ENCODE measurements at regions not wholly inside any gene's neighbourhood (a gene's known extent, or its start where the extent isn't known, plus 50 kb on each side); places are given as distances from the start of the nearest gene placed in this dataset.

- TF ChIP-seq, protein P1, sequence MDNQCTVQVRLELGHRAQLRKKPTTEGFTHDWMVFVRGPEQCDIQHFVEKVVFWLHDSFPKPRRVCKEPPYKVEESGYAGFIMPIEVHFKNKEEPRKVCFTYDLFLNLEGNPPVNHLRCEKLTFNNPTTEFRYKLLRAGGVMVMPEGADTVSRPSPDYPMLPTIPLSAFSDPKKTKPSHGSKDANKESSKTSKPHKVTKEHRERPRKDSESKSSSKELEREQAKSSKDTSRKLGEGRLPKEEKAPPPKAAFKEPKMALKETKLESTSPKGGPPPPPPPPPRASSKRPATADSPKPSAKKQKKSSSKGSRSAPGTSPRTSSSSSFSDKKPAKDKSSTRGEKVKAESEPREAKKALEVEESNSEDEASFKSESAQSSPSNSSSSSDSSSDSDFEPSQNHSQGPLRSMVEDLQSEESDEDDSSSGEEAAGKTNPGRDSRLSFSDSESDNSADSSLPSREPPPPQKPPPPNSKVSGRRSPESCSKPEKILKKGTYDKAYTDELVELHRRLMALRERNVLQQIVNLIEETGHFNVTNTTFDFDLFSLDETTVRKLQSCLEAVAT (IDR thresholded peaks at IDR 0.05), result no peak
- no peak for TF ChIP-seq NFIC (IDR thresholded peaks at IDR 0.05; ENCODE audit: low read depth, low read length)
- TF ChIP-seq ATF7 (IDR thresholded peaks at IDR 0.05; ENCODE audit: low read depth), result no peak
- TF ChIP-seq NR2C1 (IDR thresholded peaks at IDR 0.05), result no peak
- TF ChIP-seq ESRRA (IDR thresholded peaks at IDR 0.05; ENCODE audit: low read length), result no peak
- no peak for TF ChIP-seq RELA (IDR thresholded peaks at IDR 0.05; ENCODE audit: borderline replicate concordance, partially characterized antibody)
- no peak for TF ChIP-seq TBL1XR1 (IDR thresholded peaks at IDR 0.05; ENCODE audit: low read depth, low read length)
- no peak for TF ChIP-seq RAD21 (IDR thresholded peaks at IDR 0.05; ENCODE audit: insufficient read depth, low read depth, low read length)
- no peak for TF ChIP-seq CUX1 (IDR thresholded peaks at IDR 0.05; ENCODE audit: insufficient replicate concordance, low read depth, low read length)
- TF ChIP-seq POLR2AphosphoS2 (IDR thresholded peaks at IDR 0.05; ENCODE audit: low read depth, low read length), result no peak
- no peak for TF ChIP-seq PRDM15 (CRISPR knock-in tag; IDR thresholded peaks at IDR 0.05)
- TF ChIP-seq PML (IDR thresholded peaks at IDR 0.05; ENCODE audit: low read length), result no peak
- no peak for TF ChIP-seq BCL11A (IDR thresholded peaks at IDR 0.05; ENCODE audit: low read depth, low read length)
- TF ChIP-seq BMI1 (IDR thresholded peaks at IDR 0.05; ENCODE audit: borderline replicate concordance), result no peak
- no peak for TF ChIP-seq IKZF2 (IDR thresholded peaks at IDR 0.05)
- intact Hi-C loops (cut with micrococcal nuclease; ENCODE audit: unreplicated experiment), result no loop called here
- no TSS peak for BruUV-seq (replicated peaks)
- H3K36me3 ChIP-seq (ENCODE audit: control insufficient read depth in 2 of 2, insufficient read depth in 2 of 2, low read length in 1 of 2), result no peaks in the 10 kb centered on the region
- RAD21 ChIA-PET (ENCODE audit: unreplicated experiment), result no interaction called here
- no peak for FAIRE-seq
- no peak overlapping the region for H3K4me2 ChIP-seq (ENCODE audit: control insufficient read depth, insufficient read depth)
- H3K4me3 ChIP-seq, result no peak overlapping the region
- ATAC-seq, result no peak
- SMC1A ChIA-PET (ENCODE audit: uncharacterized antibody, unreplicated experiment), result interaction anchor here (0.9 to 1.0 kb wide), 3 partner anchors 12 to 200 kb away, joined by 3 read pairs; no protein-coding TSS in a partner anchor
- no peak overlapping the region for H2AFZ ChIP-seq (ENCODE audit: control insufficient read depth, low read depth, low read length)
- CTCF ChIA-PET, result interaction anchor here (0.5 to 1.9 kb wide), 4 partner anchors 8 to 115 kb away, joined by 4 to 7 read pairs (median 6); no protein-coding TSS in a partner anchor
- no peaks in the 10 kb centered on the region for H3K27me3 ChIP-seq (replicated peaks in 1 of 2; ENCODE audit: control insufficient read depth in 2 of 2, insufficient read depth in 2 of 2, low read length in 1 of 2)
- no peak overlapping the region for H3K9ac ChIP-seq (ENCODE audit: control insufficient read depth, insufficient read depth, low read length)
- no peak for DNase-seq (ENCODE audit: low read depth, low spot score)
- H3K9me3 ChIP-seq (replicated peaks; ENCODE audit: control insufficient read depth, insufficient read depth, low read length), result no peaks in the 10 kb centered on the region
- POLR2A ChIA-PET, result no interaction called here
- no peaks in the 10 kb centered on the region for H4K20me1 ChIP-seq (ENCODE audit: control insufficient read depth, insufficient read depth)
- in situ Hi-C loops (cut with MboI), result no loop called here
- no peaks in the 10 kb centered on the region for H3K79me2 ChIP-seq (ENCODE audit: control insufficient read depth, insufficient read depth, low read length)
- H3K4me1 ChIP-seq (ENCODE audit: control insufficient read depth, insufficient read depth, low read length), result no peaks in the 10 kb centered on the region
- no peak overlapping the region for H3K27ac ChIP-seq (ENCODE audit: control insufficient read depth, insufficient read depth)
- WGBS (ENCODE audit: insufficient coverage, insufficient replicate concordance, low lambda C conversion rate, missing lambda C conversion rate), result 0% methylated on average over 2 of the region's 2 CpGs
Observed at GRCh38 chr7:18364396-18364795, 131.2 kb upstream of the HDAC9 start.
